GM23248 (cell line): ENCODE measurements at regions not wholly inside any gene's neighbourhood (a gene's known extent, or its start where the extent isn't known, plus 50 kb on each side); places are given as distances from the start of the nearest gene placed in this dataset.

Experiments used
- EZH2 ChIP-seq: fragments of 200-600 bp; sonication (generic); IDR thresholded peaks from 2 replicates; pipeline ENCODE4 v1.6.1; 2018; ENCODE audit warnings: antibody characterized with exemption, mild to moderate bottlenecking; ENCODE audit not compliant: insufficient read depth, poor library complexity, severe bottlenecking
- EZH2phosphoT487 ChIP-seq: fragments of 200-600 bp; sonication (generic); IDR thresholded peaks from 2 replicates; pipeline ENCODE4 v1.6.1; 2018; ENCODE audit warnings: antibody characterized with exemption, moderate library complexity, mild to moderate bottlenecking, low read depth; ENCODE audit not compliant: insufficient read depth

DNA sequence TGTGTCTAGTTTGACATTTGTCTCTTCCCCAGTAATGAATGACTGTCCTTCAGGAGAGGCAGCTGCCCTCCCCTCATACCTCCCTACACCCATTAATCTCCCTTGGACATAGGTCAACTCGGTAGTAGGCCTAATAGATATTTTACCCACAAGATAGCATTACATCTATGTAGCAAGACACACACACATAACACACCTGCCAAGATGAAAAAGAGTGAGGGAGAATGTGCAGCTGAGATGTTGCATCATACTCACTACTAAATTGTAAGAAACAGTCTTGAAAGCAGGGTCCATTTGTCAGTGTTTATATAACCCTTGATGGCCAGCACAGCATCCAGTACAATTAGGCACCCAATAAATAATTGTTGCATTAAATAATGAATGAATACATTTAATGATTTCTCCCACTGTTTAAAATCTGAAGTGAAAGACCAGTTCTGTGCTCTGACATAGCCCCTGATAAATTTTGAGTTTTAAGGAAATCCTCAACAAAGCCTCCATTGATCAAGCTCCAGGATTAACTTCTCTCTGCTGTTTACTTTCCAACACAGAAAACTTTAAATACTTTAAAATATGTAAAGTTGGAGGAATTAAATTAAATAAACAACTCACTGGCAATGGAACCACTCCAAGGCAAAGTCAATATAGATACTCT lies 440.8 kb upstream of the RASGEF1B start:
- no peak for TF ChIP-seq EZH2
- no peak for TF ChIP-seq EZH2phosphoT487
